H9 (cell line): ENCODE measurements at regions not wholly inside any gene's neighbourhood (a gene's known extent, or its start where the extent isn't known, plus 50 kb on each side); places are given as distances from the start of the nearest gene placed in this dataset.

Source experiments
- DNase-seq: peaks from one replicate; pipeline ENCODE4 v3.0.0-alpha.2; 2017
- H2AFZ ChIP-seq: one replicate; pipeline ENCODE4 v1.6.1; 2013; ENCODE audit warnings: mild to moderate bottlenecking, low read length, control low read depth, moderate library complexity
- H2AK5ac ChIP-seq: 2 replicates; pipeline ENCODE4 v1.6.1; 2013; ENCODE audit warnings: low read length, control low read depth, mixed read lengths; ENCODE audit not compliant: insufficient read length
- H2BK120ac ChIP-seq: one replicate; pipeline ENCODE4 v1.6.1; 2013; ENCODE audit warnings: low read depth, mild to moderate bottlenecking, low read length, control low read depth, inconsistent platforms; ENCODE audit not compliant: poor library complexity, severe bottlenecking
- H2BK12ac ChIP-seq: 2 replicates; pipeline ENCODE4 v1.6.1; 2013; ENCODE audit warnings: low read length, control low read depth, mixed read lengths, low read depth; ENCODE audit not compliant: insufficient read length
- H2BK15ac ChIP-seq: 2 replicates; pipeline ENCODE4 v1.6.1; 2013; ENCODE audit warnings: low read depth, low read length, control low read depth
- H2BK20ac ChIP-seq: one replicate; pipeline ENCODE4 v1.6.1; 2013; ENCODE audit warnings: low read depth, mild to moderate bottlenecking, low read length, control low read depth, inconsistent platforms; ENCODE audit not compliant: poor library complexity, severe bottlenecking
- H2BK5ac ChIP-seq: 2 replicates; pipeline ENCODE4 v1.6.1; 2013; ENCODE audit warnings: low read length, control low read depth, mixed read lengths; ENCODE audit not compliant: insufficient read length
- H3K14ac ChIP-seq: 2 replicates; pipeline ENCODE4 v1.6.1; 2013; ENCODE audit warnings: low read length, control low read depth; ENCODE audit not compliant: insufficient read depth
- H3K18ac ChIP-seq: 2 replicates; pipeline ENCODE4 v1.6.1; 2013; ENCODE audit warnings: low read depth, mild to moderate bottlenecking, mixed read lengths, low read length, control low read depth; ENCODE audit not compliant: insufficient read length
- H3K23ac ChIP-seq: 2 replicates; pipeline ENCODE4 v1.6.1; 2013; ENCODE audit warnings: low read length, control low read depth, mixed read lengths, low read depth; ENCODE audit not compliant: insufficient read length
- H3K23me2 ChIP-seq: 2 replicates; pipeline ENCODE4 v1.6.1; 2013; ENCODE audit warnings: low read depth, mild to moderate bottlenecking, mixed read lengths, low read length, control low read depth; ENCODE audit not compliant: insufficient read length, poor library complexity, severe bottlenecking
- H3K27ac ChIP-seq: 2 replicates; pipeline ENCODE4 v1.5.1; 2013; ENCODE audit warnings: low read length, control low read depth, mixed read lengths, low read depth; ENCODE audit not compliant: insufficient read length
- H3K27me3 ChIP-seq: 2 replicates; pipeline ENCODE4 v1.6.1; 2013; ENCODE audit warnings: low read length, control low read depth, inconsistent platforms; ENCODE audit not compliant: insufficient read depth
- H3K4ac ChIP-seq: 2 replicates; pipeline ENCODE4 v1.6.1; 2013; ENCODE audit warnings: low read depth, mild to moderate bottlenecking, control low read depth, inconsistent platforms, low read length, moderate library complexity
- H3K4me1 ChIP-seq: 2 replicates; pipeline ENCODE4 v1.6.1; 2013; ENCODE audit warnings: low read length, control low read depth, inconsistent platforms; ENCODE audit not compliant: insufficient read depth
- H3K4me2 ChIP-seq: 2 replicates; pipeline ENCODE4 v1.6.1; 2013; ENCODE audit warnings: low read length, control low read depth, mixed read lengths; ENCODE audit not compliant: insufficient read length, insufficient read depth
- H3K56ac ChIP-seq: 2 replicates; pipeline ENCODE4 v1.6.1; 2013; ENCODE audit warnings: low read depth, mild to moderate bottlenecking, mixed read lengths, low read length, control low read depth; ENCODE audit not compliant: insufficient read length
- H3K79me1 ChIP-seq: 2 replicates; pipeline ENCODE4 v1.6.1; 2013; ENCODE audit warnings: low read depth, mild to moderate bottlenecking, moderate library complexity, low read length, control low read depth, inconsistent platforms; ENCODE audit not compliant: insufficient read depth, poor library complexity, severe bottlenecking
- H3K79me2 ChIP-seq: 2 replicates; pipeline ENCODE4 v1.6.1; 2013; ENCODE audit warnings: low read length, control low read depth, inconsistent platforms; ENCODE audit not compliant: insufficient read depth
- H3K9ac ChIP-seq: 2 replicates; pipeline ENCODE4 v1.6.1; 2013; ENCODE audit warnings: low read length, control low read depth, mixed read lengths; ENCODE audit not compliant: insufficient read length; ENCODE audit errors: extremely low read depth
- H3K9me3 ChIP-seq: one replicate; pipeline ENCODE4 v1.6.1; 2013; ENCODE audit warnings: low read depth, low read length, inconsistent platforms; ENCODE audit not compliant: control insufficient read depth
- H3T11ph ChIP-seq: one replicate; pipeline ENCODE4 v1.6.1; 2013; ENCODE audit warnings: mild to moderate bottlenecking, low read length, control low read depth, inconsistent platforms
- H4K20me1 ChIP-seq: one replicate; pipeline ENCODE4 v1.6.1; 2013; ENCODE audit not compliant: control insufficient read depth, insufficient read length, insufficient read depth
- H4K5ac ChIP-seq: 2 replicates; pipeline ENCODE4 v1.6.1; 2013; ENCODE audit warnings: low read depth, mild to moderate bottlenecking, mixed read lengths, low read length, control low read depth; ENCODE audit not compliant: insufficient read length
- H4K8ac ChIP-seq: replicated peaks from 2 replicates; pipeline ENCODE4 v1.6.1; 2013; ENCODE audit warnings: low read length, control low read depth, mixed read lengths, low read depth; ENCODE audit not compliant: insufficient read length
- H4K91ac ChIP-seq: 2 replicates; pipeline ENCODE4 v1.6.1; 2013; ENCODE audit warnings: low read depth, mild to moderate bottlenecking, moderate library complexity, mixed read lengths, low read length, control low read depth; ENCODE audit not compliant: insufficient read length
- H3K27ac Mint-ChIP-seq, 3 experiments: 2 replicates in 2 of 3; 3 replicates in 1 of 3; pipeline ENCODE4 v1.8.0; 2020 to 2021; ENCODE audit warnings: mixed read lengths in 3 of 3, mild to moderate bottlenecking in 1 of 3, moderate library complexity in 1 of 3
- H3K27me3 Mint-ChIP-seq: 2 replicates; pipeline ENCODE4 v1.8.0; 2021; ENCODE audit warnings: low read depth, mild to moderate bottlenecking, moderate library complexity, mixed read lengths
- H3K36me3 Mint-ChIP-seq, 3 experiments: 2 replicates in 2 of 3; 3 replicates in 1 of 3; pipeline ENCODE4 v1.8.0; 2020 to 2021; ENCODE audit warnings: low read depth in 3 of 3, mixed read lengths in 3 of 3; ENCODE audit not compliant: insufficient read depth in 1 of 3
- H3K4me1 Mint-ChIP-seq, 2 experiments: 2 replicates each; pipeline ENCODE4 v1.8.0; 2020; ENCODE audit warnings: mixed read lengths in 2 of 2
- H3K4me3 Mint-ChIP-seq, 2 experiments: 2 replicates in 1 of 2; 3 replicates in 1 of 2; pipeline ENCODE4 v1.8.0; 2020 to 2021; ENCODE audit warnings: mild to moderate bottlenecking in 2 of 2, mixed read lengths in 2 of 2, moderate library complexity in 1 of 2
- H3K9me3 Mint-ChIP-seq, 2 experiments: 2 replicates in 1 of 2; 3 replicates in 1 of 2; pipeline ENCODE4 v1.8.0; 2020; ENCODE audit warnings: mild to moderate bottlenecking in 2 of 2, mixed read lengths in 2 of 2, moderate library complexity in 1 of 2
- WGBS: extraction: QIAGEN DNeasy Blood & Tissue Kit; methylation state at CpG from one replicate; pipeline ENCODE4 v1.1.7; 2013; ENCODE audit warnings: missing lambda C conversion rate, low lambda C conversion rate, mixed read lengths; ENCODE audit not compliant: insufficient read length; ENCODE audit errors: extremely low coverage; 5-methylcytosine and 5-hydroxymethylcytosine counted together
- TF ChIP-seq, protein P1 (sequence below): fragments of 200-600 bp; sonication (generic); conservative IDR thresholded peaks from 3 replicates; pipeline ENCODE4 v1.8.0; 2021; ENCODE audit warnings: antibody characterized with exemption, mild to moderate bottlenecking

DNA sequence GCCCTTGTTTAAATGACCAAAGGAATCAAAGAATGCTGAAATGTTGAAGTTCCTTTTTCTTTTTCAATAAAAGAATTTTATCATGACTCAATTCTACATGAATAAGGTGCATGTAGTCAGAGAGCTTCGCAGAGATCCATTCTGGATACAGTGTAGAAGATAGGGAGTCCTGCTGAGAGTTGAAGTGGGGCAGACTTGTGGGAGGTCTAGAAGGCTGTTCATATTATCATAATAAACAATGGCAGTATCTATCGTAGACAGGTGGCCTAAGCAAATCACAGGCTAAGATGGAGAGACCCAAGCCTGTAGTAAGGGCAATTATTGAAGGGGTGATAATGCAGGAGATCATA lies 1322.0 kb upstream of the CELF4 start:
- H3T11ph ChIP-seq = no peak overlapping the region
- no CpG with 5 or more reads among the region's 2 CpGs for WGBS
- H3K79me2 ChIP-seq = no peaks in the 10 kb centered on the region
- no peaks in the 10 kb centered on the region for H3K79me1 ChIP-seq
- no peak overlapping the region for H4K5ac ChIP-seq
- TF ChIP-seq, protein P1, sequence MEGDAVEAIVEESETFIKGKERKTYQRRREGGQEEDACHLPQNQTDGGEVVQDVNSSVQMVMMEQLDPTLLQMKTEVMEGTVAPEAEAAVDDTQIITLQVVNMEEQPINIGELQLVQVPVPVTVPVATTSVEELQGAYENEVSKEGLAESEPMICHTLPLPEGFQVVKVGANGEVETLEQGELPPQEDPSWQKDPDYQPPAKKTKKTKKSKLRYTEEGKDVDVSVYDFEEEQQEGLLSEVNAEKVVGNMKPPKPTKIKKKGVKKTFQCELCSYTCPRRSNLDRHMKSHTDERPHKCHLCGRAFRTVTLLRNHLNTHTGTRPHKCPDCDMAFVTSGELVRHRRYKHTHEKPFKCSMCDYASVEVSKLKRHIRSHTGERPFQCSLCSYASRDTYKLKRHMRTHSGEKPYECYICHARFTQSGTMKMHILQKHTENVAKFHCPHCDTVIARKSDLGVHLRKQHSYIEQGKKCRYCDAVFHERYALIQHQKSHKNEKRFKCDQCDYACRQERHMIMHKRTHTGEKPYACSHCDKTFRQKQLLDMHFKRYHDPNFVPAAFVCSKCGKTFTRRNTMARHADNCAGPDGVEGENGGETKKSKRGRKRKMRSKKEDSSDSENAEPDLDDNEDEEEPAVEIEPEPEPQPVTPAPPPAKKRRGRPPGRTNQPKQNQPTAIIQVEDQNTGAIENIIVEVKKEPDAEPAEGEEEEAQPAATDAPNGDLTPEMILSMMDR = no peak
- no peak overlapping the region for H2BK15ac ChIP-seq
- H4K20me1 ChIP-seq = no peaks in the 10 kb centered on the region
- no peak overlapping the region for H2BK12ac ChIP-seq
- H4K91ac ChIP-seq = no peak overlapping the region
- no peak overlapping the region for H3K18ac ChIP-seq
- H3K56ac ChIP-seq = no peak overlapping the region
- no peaks in the 10 kb centered on the region for H3K27me3 ChIP-seq
- H3K4ac ChIP-seq = no peak overlapping the region
- H3K4me2 ChIP-seq = no peak overlapping the region
- Mint-ChIP-seq H3K27ac (no peak overlapping the region), H3K9me3 (no peaks in the 10 kb centered on the region), H3K36me3 (no peaks in the 10 kb centered on the region; a peak in 1 of 7 replicates), H3K4me3 (no peak overlapping the region), H3K4me1 (peaks cover 9 to 13% of the 10 kb centered on the region in 2 experiments), H3K27me3 (no peaks in the 10 kb centered on the region)
- no peak overlapping the region for H2AK5ac ChIP-seq
- H2AFZ ChIP-seq = no peak overlapping the region
- H3K9ac ChIP-seq = no peak overlapping the region
- H4K8ac ChIP-seq = no peak overlapping the region
- no peak for DNase-seq
- no peak overlapping the region for H3K27ac ChIP-seq
- H3K14ac ChIP-seq = no peak overlapping the region
- no peak overlapping the region for H2BK5ac ChIP-seq
- H3K23ac ChIP-seq = no peak overlapping the region
- H2BK20ac ChIP-seq = no peak overlapping the region
- no peaks in the 10 kb centered on the region for H3K23me2 ChIP-seq
- no peaks in the 10 kb centered on the region for H3K9me3 ChIP-seq
- no peaks in the 10 kb centered on the region for H3K4me1 ChIP-seq
- no peak overlapping the region for H2BK120ac ChIP-seq
